RWPE1 (cell line): ENCODE measurements at regions not wholly inside any gene's neighbourhood (a gene's known extent, or its start where the extent isn't known, plus 50 kb on each side); places are given as distances from the start of the nearest gene placed in this dataset.

Experiments
- CTCF ChIA-PET: fragments of 350-600 bp; sonication (Branson Sonifier 250); formaldehyde crosslinking; extraction: SDS; loops from one replicate; lab custom pipeline; 2021; lab: Yijun Ruan, JAX
- POLR2A ChIA-PET: fragments of 400-600 bp; formaldehyde crosslinking; extraction: SDS; loops from one replicate; lab custom pipeline; 2020; ENCODE audit warnings: antibody characterized with exemption; ENCODE audit not compliant: low non-redundant PET; lab: Yijun Ruan, JAX
- DNase-seq: peaks from one replicate; pipeline ENCODE4 v3.0.0; 2012; ENCODE audit warnings: low spot score
- H3K27ac ChIP-seq: fragments of 450-650 bp; 2 replicates; pipeline ENCODE4 v1.5.1; 2017
- CTCF ChIP-seq: fragments of 450-650 bp; conservative IDR thresholded peaks from 2 replicates; pipeline ENCODE4 v1.5.1; 2017; ENCODE audit warnings: low read depth, mild to moderate bottlenecking

DNA sequence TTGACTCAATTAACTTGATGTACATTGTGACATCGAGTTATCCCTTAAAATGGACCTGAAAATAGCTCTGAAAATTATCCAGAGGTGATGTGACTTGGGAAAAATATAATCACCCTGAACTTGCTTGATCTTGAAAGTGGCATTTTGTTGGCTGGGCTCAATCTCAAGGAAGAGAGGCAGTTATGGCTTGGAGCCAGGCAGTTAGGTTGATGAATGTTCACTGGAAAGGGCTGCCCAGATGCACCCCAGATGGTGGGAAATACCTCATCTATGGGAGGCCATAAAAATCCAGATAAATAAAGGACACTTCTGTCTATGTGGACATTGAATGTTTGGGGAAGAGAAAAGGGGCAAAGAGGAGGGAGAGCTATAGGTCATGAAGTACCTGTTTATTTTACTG is 55.7 kb upstream of the OR5AN1 start:
- ChIA-PET CTCF (no interaction called here), POLR2A (no interaction called here)
- H3K27ac ChIP-seq: no peak overlapping the region
- no peak for TF ChIP-seq CTCF
- no peak for DNase-seq

GRCh38 chr11:59295435-59295834 is 63.3 kb upstream of the OR5AN1 start:
- no peak for TF ChIP-seq CTCF
- DNase-seq: no peak
- POLR2A ChIA-PET: no interaction called here
- H3K27ac ChIP-seq: no peak overlapping the region
- CTCF ChIA-PET: interaction anchor here (0.7 kb wide), 1 partner anchor 124 kb away, joined by 3 read pairs; no protein-coding TSS in a partner anchor

DNA sequence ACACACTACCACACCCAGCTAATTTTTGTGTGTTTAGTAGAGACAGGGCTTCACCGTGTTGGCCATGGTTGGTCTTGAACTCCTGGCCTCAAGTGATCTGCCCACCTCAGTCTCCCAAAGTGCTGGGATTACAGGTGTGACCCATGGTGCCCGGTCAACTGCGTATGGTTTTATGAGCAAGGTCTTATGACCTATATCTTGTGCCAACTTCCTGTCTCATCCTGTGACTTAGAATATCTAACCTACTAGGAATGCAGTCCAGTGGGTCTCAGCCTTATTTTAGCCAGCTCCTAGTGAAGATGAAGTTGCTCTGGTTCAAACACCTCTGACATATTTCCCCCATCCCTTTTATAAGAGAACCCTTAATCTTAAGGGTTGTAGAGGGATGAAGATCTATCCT is 66.1 kb upstream of the OR5AN1 start:
- TF ChIP-seq CTCF: no peak
- CTCF ChIA-PET: interaction anchor here (0.7 kb wide), 1 partner anchor 121 kb away, joined by 3 read pairs; the partner anchor contains the start of gene DTX4
- POLR2A ChIA-PET: no interaction called here
- DNase-seq: no peak
- H3K27ac ChIP-seq: no peak overlapping the region

DNA sequence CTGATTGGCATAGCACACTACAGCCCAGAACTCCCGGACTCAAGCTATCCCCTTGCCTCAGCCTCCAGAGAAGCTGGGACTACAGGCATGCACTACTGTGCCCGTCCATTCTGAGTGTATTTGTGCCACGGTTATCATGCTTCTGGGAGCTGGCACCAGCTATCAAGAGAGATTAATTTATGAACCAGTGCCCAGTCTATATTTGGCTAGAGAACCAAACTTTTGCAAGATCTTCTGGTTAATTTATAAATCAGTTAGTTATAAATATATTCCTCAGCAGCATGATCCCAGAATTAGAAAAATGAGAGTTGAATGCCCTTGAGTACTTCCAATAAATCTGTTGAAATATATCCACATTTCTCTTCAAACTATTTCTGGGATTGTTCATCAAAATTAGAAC is 67.5 kb upstream of the OR5AN1 start:
- CTCF ChIA-PET: no interaction called here
- POLR2A ChIA-PET: no interaction called here
- DNase-seq: no peak

DNA sequence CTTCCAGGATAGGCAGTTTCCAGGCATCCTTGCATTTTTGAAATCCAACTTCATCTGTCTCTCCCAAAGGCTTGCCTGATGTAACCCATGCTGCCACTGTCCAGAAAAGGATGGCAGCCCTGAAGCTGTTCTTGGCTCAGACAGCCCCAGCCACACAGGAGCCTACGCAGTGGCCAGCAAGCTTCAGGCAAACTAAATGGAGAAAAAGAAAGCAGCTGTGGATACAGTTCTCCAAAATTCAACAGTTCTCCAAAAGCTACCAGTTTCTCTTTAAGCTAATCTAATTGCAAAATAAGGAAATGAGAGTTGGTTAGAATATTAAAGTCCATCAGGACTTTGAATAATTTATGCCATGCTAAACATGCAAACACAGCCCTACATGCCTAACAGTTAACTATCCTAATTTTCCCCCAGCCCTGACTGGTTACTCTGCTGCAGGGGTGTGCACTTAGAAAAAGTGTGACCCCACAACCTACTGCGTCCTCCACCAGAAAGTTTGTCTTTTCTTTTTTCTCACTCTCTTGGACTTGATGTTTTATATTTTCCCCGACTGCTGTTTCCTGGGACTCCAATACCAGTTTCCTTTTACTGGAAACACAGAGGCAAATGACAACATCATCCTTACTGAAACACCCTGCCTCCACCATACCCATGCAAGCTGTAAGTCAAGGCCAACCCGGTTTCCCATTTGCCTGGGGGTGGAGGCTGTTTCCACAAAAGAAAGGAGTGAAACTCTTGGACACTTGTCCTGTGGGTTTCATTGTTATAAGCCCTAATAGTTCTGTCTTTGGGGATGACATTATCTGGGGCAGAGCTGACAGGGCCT is 69.1 kb upstream of the OR5AN1 start:
- H3K27ac ChIP-seq: no peak overlapping the region
- TF ChIP-seq CTCF: no peak
- CTCF ChIA-PET: interaction anchor here (0.6 kb wide), 1 partner anchor 68 kb away, joined by 4 read pairs; no protein-coding TSS in a partner anchor
- POLR2A ChIA-PET: no interaction called here
- DNase-seq: no peak

More for the DNA sequence above, 67.5 kb upstream of the OR5AN1 start:
- TF ChIP-seq CTCF: no peak
- no peak overlapping the region for H3K27ac ChIP-seq

DNA sequence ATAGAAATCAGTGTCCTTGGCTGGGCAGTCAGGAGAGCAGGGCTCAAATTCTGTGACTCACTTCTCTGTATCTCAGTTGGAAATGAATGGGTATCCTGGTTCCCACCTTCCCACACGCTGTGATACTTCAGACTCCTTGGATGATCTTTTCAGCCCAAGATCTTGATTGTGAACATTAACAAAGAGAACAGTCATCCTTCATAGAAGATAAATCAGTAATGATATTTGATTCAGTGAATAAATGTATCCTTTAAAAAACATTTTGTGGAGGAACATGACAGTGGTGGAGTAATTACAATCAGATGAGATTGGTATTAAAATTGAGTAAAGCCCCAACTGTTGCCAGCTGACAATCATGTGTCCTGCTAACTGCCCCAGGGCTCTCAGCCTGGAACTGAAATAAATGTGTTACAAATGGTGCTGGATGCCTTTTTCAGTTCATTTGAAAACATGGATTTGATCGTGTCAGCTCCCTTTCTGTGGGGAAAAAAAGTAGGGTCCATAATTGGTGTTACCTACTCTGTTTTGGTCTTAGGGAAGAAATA is 72.9 kb upstream of the OR5AN1 start:
- H3K27ac ChIP-seq: no peak overlapping the region
- POLR2A ChIA-PET: no interaction called here
- no peak for TF ChIP-seq CTCF
- DNase-seq: no peak
- CTCF ChIA-PET: interaction anchor here (1.2 kb wide), 1 partner anchor 23 kb away, joined by 4 read pairs; no protein-coding TSS in a partner anchor
